Stomach (tissue), 4 donors: ENCODE measurements at regions not wholly inside any gene's neighbourhood (a gene's known extent, or its start where the extent isn't known, plus 50 kb on each side); places are given as distances from the start of the nearest gene placed in this dataset.

Source experiments
- EP300 ChIP-seq: sonication (generic); formaldehyde crosslinking; IDR thresholded peaks from one replicate; pipeline ENCODE4 v1.6.1; 2017; ENCODE audit warnings: antibody characterized with exemption
- POLR2A ChIP-seq, 4 donors: fragments of 450-650 bp; IDR thresholded peaks; one replicate each; pipeline ENCODE4 v1.6.1; 2016; ENCODE audit warnings: antibody characterized with exemption in 4 of 4, control low read depth in 2 of 4, mild to moderate bottlenecking in 1 of 4, moderate library complexity in 1 of 4
- POLR2AphosphoS5 ChIP-seq, 3 donors: sonication (generic); formaldehyde crosslinking; IDR thresholded peaks; one replicate each; pipeline ENCODE4 v1.6.1; 2016; ENCODE audit warnings: antibody characterized with exemption in 3 of 3
- TF ChIP-seq, protein P1 (sequence below), 7 experiments: fragments of 450-650 bp in 4 of 7; fragments of 200-600 bp in 3 of 7; sonication (generic) in 3 of 7; IDR thresholded peaks; one replicate each; pipeline ENCODE4 v1.5.1; 2016 to 2019; ENCODE audit warnings: antibody characterized with exemption in 7 of 7, control low read depth in 2 of 7, mild to moderate bottlenecking in 1 of 7

- TF ChIP-seq POLR2AphosphoS5 (IDR thresholded peaks at IDR 0.05) (no peak), POLR2A (IDR thresholded peaks at IDR 0.05) (no peak), EP300 (no peak)
- TF ChIP-seq, protein P1, sequence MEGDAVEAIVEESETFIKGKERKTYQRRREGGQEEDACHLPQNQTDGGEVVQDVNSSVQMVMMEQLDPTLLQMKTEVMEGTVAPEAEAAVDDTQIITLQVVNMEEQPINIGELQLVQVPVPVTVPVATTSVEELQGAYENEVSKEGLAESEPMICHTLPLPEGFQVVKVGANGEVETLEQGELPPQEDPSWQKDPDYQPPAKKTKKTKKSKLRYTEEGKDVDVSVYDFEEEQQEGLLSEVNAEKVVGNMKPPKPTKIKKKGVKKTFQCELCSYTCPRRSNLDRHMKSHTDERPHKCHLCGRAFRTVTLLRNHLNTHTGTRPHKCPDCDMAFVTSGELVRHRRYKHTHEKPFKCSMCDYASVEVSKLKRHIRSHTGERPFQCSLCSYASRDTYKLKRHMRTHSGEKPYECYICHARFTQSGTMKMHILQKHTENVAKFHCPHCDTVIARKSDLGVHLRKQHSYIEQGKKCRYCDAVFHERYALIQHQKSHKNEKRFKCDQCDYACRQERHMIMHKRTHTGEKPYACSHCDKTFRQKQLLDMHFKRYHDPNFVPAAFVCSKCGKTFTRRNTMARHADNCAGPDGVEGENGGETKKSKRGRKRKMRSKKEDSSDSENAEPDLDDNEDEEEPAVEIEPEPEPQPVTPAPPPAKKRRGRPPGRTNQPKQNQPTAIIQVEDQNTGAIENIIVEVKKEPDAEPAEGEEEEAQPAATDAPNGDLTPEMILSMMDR (IDR thresholded peaks at IDR 0.05): no peak
These were observed 401.4 kb upstream of the POU3F3 start for GRCh38 chr2:104452558-104452957.
